ENCODE measurements at regions not wholly inside any gene's neighbourhood (a gene's known extent, or its start where the extent isn't known, plus 50 kb on each side); places are given as distances from the start of the nearest gene placed in this dataset.
A peak's percentile ranks its signal among the peaks of the same experiment; 100 is the strongest.

DNA sequence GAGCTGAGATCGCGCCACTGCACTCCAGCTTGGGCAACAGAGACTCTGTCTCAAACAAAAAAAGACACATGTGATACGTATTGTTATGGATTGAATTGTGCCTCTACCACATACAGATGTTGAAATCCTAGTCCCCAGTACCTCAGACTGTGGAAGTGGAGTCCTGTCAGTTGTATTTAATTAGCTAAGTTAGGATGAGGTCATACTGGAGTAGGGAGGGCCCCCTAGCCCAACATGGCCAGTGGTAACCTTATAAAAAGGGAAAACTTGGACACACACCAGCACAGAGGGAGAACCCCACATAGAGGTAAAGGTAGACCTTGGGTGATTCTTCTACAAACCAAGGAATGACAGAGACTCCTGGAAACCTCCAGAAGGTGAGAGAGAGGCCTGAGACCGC, 119.8 kb downstream of the GADD45G start:
- DNase-seq: no peak

DNA sequence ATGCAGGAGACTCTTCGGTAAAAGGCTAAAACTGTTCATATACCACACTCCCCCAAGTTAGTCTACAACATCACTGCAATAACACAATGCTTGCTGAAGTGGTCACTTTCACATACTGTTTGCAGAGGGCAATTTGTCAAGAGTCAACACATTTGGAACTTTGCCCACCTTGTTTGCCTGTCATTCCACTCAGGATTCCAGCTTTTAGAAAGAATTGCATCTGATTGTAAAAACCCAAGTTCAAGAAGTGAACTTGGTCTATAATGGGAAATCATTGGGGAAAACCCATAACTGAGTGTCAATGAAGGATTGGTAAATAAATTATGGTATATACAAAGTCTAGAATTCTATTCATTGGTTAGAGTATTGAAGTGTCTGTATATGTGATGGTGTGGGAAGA, 120.5 kb downstream of the GADD45G start:
- DNase-seq: no peak

DNA sequence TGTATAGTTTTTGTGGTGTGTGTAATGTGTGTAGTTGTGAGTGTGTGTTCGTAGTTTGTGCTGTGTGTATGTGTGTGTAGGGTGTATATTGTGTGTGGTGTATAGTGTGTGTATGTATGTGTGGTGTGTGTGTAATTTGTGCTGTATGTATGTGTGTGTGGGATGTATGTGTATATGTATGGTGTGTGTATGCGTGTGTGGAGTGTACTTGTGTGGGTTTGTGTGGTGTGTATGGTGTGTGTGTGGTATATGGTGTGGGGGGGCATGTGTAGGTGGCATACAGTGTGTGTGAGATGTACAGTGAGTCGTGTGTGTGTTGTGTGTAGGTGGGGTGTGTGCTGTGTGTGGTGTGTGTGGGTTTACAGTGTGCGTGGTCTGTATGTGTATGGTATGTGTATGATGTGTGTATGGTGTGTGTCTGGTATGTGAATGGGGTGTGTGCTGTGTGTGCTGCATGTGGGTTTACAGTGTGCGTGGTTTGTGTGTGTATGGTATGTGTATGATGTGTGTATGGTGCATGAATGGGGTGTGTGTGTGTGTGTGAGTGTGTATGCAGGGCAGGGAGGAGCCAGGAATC, 125.2 kb downstream of the GADD45G start:
- no peak for DNase-seq

DNA sequence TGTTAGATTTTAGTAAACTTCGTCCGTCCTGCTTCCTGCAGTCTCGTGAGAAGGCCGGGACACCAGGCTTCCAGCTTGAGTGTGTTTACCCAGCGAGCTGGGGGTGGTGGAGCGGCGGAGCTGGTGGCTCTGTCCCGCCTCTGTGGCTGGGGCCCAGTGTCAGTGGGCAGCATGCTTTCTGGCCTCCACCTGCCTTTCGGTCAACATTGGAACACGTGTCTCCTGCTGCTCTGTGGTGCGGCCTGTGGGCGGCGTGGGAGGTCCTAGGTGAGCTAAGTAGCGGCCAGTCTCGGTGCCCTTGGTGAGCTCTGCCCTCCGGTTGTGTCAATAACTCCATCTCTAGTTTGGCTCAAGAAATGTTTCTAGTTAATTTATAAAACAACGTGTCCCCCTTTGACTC, 125.9 kb downstream of the GADD45G start:
- DNase-seq: no peak

DNA sequence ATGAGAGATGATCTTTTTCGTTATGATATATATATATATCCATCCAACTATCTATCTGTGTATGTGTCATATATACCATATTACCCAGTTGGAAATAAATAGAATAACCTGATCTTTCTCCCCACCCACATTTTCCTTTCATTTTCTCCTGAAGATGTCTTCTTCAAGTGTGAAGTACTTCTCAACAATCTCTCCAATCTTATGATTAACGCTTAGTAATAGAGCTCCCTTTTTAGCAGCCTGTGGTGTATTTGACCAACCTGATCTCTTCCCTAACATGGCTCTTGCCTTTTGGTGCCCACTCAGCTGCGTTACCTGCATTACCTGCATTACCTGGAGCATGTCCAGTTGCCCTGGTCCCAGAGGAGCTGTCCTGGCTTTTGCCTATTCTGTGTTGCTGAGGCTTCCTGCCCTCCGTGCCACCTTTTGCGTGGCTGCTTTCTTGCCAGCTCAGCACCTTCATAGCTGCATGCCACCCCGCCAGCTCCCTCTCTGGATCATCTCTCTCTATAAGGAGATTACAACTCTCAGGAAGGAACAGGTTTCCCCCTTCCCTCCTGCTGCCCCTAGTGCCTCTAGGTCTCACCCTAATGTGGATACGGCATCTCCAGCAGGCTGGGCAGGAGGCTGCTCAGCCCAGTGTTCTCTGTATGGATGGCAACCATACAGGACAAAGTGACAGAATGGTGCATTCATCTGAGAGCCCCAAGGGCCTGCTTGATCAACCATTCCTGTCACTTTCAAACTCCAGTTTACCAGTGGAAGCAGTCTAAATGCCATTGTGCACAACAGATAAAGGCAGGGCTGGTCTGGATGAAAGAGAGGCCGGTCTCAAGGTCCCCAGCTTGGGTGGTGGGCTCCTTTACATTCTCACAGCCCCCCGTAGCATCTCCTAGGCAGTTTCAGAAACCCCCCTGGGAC, 126.7 kb downstream of the GADD45G start:
- DNase-seq: no peak

DNA sequence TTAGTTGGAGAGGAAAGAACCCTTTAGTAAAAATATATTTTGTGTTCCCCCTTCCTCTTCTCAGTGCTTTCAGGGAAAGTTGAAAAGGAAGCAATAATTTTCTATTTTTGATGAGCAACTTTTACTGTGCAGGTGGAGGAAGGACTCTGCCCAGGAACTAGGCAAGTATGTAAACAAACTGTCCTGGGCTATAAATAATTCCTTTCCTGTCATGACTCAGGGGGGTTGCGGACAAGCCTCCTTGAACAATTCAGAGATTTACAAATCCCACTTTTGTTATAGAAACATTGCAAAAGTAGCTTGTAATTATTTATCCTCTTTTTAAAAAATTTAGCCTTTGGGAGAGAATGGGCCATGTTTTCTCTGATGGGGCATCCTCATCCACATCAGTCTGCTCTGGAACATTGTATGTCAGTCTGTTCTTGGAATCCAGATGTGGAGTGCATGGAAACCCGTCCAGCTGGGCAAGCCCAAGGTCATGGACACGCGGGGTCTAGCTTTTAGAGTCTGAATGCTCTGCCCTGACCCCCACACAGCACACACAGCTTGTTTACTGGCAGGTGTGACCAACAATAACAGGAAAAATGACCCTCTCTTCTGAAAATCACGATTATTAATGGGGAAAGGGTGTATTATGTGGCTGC, 127.6 kb downstream of the GADD45G start:
- DNase-seq: no peak

DNA sequence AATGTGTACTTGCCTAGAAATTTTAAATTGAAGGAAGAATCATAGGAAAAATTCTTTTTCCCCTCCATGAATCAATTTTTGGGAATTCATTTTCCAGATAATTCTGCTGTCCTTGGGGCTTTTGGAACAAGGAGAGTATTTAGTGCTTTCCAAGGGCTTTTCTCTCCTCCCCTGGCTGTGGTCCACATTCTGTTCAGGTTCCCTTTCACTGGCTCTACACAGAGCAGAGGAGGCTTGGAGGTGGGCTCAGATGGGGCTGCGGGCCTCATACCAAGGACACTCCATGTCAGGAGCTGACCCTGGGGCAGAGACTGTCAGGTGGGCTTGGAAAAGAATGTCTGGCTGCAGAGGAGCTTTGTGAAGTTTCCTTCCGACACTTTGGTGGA, 128.1 kb downstream of the GADD45G start:
- no peak for DNase-seq

DNA sequence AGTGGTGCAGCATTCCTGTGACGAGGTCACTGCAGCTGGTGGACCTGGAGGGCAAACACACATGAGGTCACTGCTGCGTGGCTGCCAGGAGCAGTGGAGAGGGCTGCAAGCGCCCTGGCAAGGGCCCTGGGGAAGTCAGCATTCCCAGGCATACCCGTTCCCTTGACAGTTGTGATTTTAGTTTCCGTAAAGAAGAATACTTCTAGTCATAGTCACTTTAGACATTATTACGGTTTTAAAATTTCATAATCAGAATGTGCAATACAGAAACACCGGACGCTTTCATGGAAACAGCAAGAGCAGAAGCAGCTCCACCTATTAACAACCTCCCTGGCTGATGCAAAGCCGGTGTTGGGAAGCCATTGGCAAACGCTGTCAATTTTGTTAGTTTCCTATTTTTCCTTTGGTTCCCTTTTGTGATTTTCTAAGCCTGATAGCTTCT, 129.8 kb downstream of the GADD45G start:
- DNase-seq: no peak

DNA sequence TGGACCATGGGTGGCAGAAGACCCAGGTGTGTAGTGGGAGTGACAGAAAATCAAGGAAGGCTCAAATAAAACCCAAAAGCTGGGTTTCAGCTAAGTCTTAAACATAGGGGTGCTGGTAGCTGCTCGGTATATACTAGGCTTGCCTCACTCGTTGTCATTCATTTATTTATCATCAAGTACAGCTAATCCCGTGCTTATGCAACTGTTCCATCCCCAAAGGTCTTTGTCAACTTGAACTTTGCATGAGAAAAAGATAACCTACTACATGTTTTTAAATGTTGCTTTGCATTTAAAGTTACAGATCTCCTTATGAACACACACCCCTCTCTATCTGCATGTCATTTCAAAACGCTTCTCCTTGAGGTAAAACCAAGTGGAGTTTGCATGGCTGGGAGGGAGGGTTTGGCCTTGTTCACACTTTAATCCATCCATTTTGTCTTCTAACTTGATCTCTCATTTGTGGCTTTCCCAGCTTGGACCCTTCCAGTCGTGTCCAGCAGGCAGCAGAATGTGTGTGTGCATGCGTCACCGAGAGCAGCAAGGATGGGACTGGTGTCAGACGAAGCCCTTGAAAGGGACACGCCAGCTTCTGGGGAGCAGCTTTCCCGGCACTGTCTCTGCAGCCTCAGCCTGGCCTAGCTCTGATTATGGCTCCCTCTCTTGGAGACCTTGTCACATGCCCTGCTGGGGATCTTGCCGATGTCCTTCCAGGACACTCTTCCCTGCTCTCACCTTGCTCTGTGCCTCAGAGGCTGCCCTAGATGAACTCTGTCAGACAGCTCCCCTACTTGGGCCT, 133.5 kb downstream of the GADD45G start:
- DNase-seq: no peak

DNA sequence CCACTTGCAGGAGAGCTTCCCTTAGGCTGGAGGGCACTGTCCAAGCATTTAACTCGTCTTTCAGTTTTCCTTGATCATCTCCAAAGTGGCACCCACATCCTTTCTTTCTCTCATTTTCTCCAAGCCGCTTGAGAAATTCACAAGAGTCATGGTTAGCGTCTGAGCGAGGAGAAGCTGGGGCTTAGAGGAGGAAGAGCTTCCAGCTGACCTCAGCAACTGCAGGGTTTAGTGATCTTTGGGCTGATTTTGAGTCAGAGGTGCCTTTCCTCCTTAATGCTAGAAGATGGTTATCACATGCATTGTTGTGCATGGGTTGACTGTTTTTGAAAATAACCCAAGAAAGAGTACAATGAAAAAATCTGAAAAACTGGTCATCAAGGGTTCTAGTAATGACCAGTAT, 134.7 kb downstream of the GADD45G start:
- no peak for DNase-seq

DNA sequence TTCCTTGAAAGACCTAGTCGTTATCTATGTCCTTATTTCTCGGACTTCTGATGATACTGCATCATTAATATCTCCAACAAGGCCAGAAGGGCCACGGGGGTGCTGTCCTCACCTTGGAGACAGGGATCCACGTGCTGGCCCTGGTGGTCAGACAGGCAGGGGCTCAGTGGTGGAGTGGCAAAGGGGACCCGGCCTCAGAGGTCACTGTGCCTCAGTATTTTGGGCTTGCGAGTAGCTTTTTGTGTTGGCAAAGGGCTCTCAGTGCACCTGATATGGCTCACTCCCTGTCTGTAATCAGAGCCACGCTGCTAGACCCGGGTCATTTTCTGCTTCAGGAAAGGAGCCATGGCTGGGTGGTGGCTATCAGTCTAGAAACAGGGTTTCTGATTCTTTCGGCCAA, 135.1 kb downstream of the GADD45G start:
- no peak for DNase-seq

DNA sequence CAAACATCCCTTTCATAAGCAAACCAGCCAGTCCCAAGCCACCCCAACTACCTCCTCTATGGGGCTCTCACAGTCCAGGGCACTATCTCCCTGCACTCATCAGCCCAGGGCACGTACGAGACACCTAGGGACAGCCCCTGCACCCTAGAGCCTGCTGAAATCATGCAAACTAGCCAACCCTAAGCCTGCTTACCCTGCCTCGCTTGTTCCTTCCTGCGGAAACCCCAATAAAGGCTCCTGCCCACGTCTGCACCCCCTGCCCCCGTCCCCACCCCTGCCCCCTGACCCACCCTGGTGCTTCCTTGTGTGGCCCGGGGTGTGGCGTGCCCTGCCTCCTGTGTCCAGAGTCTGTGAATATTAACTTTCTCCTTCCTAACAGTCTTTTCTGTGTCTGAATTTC, 135.9 kb downstream of the GADD45G start:
- no peak for DNase-seq

DNA sequence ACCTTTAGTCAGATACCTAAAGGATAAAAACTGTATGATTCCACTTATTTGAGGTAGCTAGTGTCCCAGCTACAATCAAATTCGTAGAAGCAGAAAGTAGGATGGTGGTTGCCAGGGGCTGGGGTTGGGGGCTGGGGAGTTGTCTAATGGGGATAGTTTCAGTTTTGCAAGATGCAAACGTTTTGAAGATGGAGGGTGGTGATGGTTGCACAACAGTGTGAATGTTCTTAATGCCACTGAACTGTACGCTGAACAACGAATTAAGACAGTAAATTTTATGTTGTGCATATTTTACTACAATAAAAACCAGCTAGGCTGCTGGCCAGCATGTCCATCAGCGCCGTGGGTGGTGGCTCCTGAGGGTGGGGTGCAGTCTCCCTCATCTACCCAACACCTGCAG, 137.8 kb downstream of the GADD45G start:
- DNase-seq: no peak

DNA sequence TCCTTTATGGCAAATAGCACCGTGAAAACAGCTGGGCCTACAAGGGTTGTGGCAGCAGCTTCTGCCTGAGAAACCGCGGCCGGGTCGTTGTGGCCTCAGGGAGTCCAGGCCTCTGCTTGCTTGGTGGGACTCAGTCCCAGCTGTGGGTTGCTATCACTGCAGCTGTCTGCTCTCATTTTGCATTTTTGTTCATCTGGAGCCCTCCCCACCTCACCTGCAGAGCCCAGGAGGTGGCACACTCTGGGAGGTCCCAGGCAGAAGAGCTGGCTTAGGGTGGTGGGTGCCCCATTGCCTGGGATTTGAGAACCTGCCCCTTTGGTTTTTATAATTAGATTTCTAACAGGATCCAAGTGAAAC, 138.4 kb downstream of the GADD45G start:
- no peak for DNase-seq

DNA sequence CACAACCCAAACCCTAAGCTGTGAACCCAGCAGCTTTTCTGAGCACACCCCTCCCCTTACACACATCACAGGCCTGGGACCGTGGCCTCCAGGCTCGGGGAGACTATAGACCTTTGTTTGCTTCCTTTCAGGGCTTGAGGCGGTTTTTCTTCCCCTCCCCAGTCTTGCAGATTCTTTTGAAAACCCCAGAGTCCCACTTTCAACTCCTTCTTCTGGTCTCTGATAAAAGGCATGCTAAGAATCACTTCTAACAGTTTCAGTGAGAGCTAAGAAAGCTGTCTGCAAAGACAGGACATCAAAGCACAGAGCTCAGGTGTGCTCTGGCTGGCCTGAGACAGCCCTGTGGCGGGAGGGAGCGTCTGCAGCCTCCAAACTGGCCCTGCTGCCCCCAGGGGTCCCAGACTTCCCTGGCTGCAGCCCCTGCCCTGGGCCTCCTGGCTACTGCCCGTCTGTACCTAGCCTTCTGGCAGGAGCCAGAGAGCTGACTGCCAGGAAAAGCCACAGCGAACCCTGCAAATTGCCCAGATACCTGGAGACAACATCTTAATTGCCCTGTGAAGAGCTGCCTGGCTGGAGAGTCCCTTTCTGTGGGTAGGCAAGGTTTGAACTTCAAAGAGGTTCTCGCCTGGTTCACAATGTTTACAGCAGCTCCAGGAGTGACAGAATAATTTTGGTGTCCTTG, 138.9 kb downstream of the GADD45G start:
- DNase-seq: no peak

DNA sequence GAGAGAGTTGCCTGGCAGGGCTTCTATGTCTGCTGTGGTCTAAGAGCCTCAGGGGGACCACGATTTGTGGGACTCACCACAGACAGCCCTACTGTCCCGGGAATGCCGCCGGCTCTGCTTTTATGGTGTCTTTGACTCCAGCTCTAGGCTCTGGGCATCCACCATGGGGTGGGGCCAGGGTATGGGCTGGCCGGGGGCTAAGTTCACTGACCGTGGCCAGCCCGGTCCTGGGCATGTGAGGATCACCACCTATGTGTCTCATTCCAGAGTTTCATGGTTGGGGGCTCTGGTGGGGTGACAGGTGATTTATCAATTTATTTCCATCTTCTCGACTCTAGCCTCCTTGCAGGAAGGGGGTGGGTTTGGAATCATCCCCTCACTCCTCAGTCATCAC, 139.4 kb downstream of the GADD45G start:
- DNase-seq: no peak

DNA sequence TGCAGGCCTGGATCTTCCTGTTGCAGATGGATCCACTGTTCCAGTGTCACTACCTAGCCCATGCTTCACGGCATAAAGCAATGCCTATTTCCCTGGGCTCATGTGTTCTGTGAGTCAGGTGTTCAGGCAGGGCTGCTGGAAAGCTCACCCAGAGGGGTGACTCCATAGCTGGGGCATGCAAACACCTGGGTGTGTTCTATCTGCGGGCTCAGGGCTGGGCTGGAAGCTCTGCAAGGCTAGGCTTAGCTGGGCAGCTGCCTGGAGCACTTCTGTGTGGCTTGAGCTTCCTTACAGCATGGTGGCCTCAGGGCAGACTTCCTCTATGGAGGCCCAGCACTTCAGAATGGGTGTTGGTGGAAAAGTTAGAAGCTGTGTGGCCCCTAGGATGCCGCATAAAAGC, 139.9 kb downstream of the GADD45G start:
- DNase-seq: no peak

DNA sequence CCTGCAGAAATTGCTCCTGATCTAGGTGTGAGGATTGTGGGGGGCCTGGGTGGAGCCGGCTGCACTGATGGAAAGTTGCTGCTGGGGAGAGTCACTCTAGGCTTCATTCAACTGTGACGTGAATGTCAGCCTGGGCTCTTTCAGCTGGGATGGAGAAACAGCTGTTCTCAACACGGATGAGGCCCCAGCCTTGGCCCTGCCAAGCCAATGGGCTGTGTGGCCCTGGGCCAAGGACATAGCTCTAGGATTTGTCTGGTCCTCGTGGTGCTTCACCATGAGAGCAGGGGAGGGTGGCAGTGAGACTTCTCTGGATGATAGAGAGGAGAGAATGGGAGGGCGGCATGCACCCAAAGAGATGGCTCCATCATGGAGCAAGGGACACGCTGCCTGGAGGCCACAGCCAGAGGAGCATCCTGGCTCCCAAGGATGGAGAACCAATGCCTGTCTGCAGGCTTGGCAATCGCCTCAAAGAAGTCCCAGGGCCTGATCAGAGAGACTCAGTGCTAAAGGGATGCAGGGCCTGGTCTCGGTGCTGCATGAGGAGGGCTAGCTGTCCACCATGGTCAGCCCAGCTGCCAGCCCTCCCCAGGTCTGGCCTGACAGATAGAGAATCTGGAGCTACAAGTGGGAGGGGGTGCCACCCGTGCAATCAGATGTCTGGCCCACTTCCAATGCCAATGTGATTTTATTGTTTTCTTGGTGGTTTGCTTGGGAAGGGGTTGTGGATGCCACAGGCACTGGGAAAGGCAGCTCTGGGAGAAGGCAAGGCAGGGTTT, 141.0 kb downstream of the GADD45G start:
- DNase-seq: no peak

DNA sequence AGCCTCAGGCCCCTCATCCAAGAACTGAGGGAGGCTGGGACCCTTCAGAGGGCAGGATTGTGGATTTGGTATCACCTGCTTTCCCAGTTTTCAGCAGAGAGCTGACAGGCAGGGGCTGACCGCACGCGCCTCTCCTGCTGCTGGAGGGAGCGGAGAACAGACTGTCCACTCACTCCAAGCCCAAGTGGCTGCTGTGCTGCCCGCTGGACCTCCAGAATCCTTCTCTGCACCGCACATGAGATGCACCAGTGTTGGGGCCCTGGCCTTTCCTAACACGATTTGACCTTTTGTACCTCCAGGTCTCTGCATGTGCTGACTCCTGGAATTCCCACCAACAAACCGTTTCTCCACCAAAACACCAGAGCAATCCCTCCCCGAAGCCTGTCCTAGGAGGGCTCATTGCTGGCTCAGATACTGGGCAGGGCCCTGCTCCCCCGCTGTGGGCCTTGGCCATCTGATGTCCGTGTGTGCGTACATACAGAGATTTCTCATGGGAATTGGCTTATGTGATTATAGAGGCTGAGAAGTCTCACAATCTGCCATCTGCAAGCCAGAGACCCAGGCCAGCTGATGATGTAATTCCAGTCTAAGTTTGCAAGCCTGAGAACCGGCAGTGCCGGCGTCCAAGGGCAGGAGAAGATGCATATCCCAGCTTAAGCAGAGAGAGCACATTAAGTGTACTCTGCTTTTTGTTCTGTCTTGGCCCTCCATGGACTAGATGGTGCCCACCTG, 141.7 kb downstream of the GADD45G start:
- DNase-seq: peak; percentile 81

DNA sequence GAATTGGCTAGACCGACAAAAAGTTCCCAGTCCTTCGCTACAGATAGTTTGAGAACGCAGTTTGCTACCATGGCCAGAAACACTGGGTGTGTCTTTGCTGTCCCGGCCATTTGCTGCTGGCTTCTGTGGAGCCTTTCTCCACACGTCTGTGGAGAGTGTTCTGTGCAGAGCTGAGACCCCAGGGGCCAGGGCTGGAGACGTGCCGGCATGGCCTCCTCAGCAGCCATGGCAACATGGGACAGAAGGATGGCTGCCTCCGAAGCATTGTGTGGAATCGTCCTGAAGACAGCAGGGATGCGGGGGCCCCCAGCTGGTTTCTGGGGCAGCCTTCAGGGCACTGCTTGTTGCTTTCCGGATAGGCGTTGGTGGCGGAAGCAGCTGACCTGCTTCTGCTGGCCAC, 142.8 kb downstream of the GADD45G start:
- DNase-seq: no peak
